SU-DHL-6 (cell line): ENCODE measurements at regions not wholly inside any gene's neighbourhood (a gene's known extent, or its start where the extent isn't known, plus 50 kb on each side); places are given as distances from the start of the nearest gene placed in this dataset.

Source experiments
- H2AFZ ChIP-seq: fragments of 200-600 bp; sonication (generic); 2 replicates; pipeline ENCODE4 v1.6.1; 2014; ENCODE audit warnings: low read depth, mild to moderate bottlenecking, moderate library complexity, mixed read lengths, antibody characterized with exemption, low read length; ENCODE audit not compliant: severe bottlenecking
- H3F3A ChIP-seq: fragments of 200-600 bp; shearing (Covaris generic); 2 replicates; pipeline ENCODE4 v1.6.0; 2016; ENCODE audit warnings: antibody characterized with exemption, mild to moderate bottlenecking; ENCODE audit not compliant: insufficient read depth
- H3K27ac ChIP-seq: fragments of 200-600 bp; sonication (generic); 2 replicates; pipeline ENCODE4 v1.5.1; 2016; ENCODE audit warnings: low read depth, mild to moderate bottlenecking, low read length, moderate library complexity, mixed read lengths
- H3K27me3 ChIP-seq: fragments of 200-600 bp; sonication (generic), shearing (Covaris generic); 2 replicates; pipeline ENCODE4 v1.6.0; 2014; ENCODE audit warnings: mild to moderate bottlenecking, low read length
- H3K36me3 ChIP-seq: fragments of 200-600 bp; sonication (generic); 2 replicates; pipeline ENCODE4 v1.6.1; 2014; ENCODE audit warnings: mild to moderate bottlenecking, low read length, mixed read lengths
- H3K4me2 ChIP-seq: fragments of 300-600, 200-600 bp; shearing (Covaris generic), sonication (generic); 2 replicates; pipeline ENCODE4 v1.6.0; 2014; ENCODE audit warnings: low read length, low read depth, mild to moderate bottlenecking; ENCODE audit not compliant: poor library complexity, severe bottlenecking
- H3K4me3 ChIP-seq: fragments of 200-600 bp; sonication (generic); 2 replicates; pipeline ENCODE4 v1.5.1; 2014; ENCODE audit warnings: antibody characterized with exemption, low read length, mild to moderate bottlenecking, mixed read lengths; ENCODE audit not compliant: insufficient read depth, poor library complexity, severe bottlenecking
- H3K79me2 ChIP-seq: fragments of 200-600 bp; sonication (generic); 2 replicates; pipeline ENCODE4 v1.6.1; 2014; ENCODE audit warnings: mild to moderate bottlenecking, low read length, moderate library complexity; ENCODE audit not compliant: insufficient read depth
- H3K9ac ChIP-seq: fragments of 200-600 bp; sonication (generic); 2 replicates; pipeline ENCODE4 v1.7.0; 2014; ENCODE audit warnings: mild to moderate bottlenecking, low read length
- H3K9me2 ChIP-seq: fragments of 200-600 bp; sonication (generic); replicated peaks from 2 replicates; pipeline ENCODE4 v1.6.1; 2014; ENCODE audit warnings: low read length; ENCODE audit not compliant: insufficient read depth
- H3K9me3 ChIP-seq: fragments of 200-600 bp; sonication (generic); 2 replicates; pipeline ENCODE4 v1.6.1; 2014; ENCODE audit warnings: low read length, mixed read lengths; ENCODE audit not compliant: insufficient read depth
- H4K20me1 ChIP-seq: fragments of 200-600 bp; sonication (generic); 2 replicates; pipeline ENCODE4 v1.6.1; 2014; ENCODE audit warnings: low read depth, mild to moderate bottlenecking, antibody characterized with exemption, low read length, moderate library complexity, mixed read lengths
- EZH2phosphoT487 ChIP-seq: fragments of 200-600 bp; sonication (generic), shearing (Covaris generic); conservative IDR thresholded peaks from 2 replicates; pipeline ENCODE4 v1.6.1; 2018; ENCODE audit warnings: mild to moderate bottlenecking, antibody characterized with exemption, low read length, moderate library complexity, mixed read lengths
- TF ChIP-seq, protein P1 (sequence below): fragments of 200-600 bp; sonication (generic); IDR thresholded peaks from one replicate; pipeline ENCODE4 v1.5.1; 2017; ENCODE audit warnings: antibody characterized with exemption, mild to moderate bottlenecking, low read length, moderate library complexity; ENCODE audit not compliant: insufficient read depth, poor library complexity, severe bottlenecking

DNA sequence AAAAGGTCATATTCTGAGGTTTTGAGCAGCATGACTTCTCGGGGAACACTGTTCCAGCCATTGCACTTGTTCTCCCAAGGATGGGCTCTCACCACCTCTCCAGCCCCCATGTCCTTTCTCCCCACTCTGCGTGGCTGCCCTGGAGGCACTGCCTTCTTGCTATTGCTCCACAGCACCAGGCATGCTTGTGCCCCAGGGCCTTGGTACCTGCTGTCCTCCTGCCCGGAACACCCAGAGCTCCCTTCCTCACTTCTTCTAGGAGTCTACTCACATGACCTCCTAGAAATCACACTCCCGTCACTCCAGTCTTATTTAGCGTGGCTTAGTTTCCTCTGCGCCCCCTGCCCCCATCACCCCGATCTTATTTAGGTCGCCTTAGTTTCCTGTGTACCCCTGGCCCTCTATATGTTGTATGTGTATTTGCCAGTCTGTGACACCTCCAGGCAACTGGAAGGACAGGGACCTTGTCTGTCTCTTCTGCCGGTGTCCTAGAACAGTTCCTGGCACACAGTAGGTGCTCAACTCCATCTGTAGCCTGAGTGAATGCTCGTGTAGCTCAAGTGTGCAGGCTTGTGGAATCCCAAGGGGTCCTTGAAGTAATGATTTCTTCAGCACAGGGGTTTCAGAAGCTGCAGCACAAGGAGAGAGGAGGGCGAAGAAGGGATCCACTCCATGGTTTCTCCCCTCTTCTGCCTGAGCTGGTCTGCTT lies 208.6 kb upstream of the CIBAR2 start:
- Histone ChIP-seq H3K9me3 (no peaks in the 10 kb centered on the region), H3K9ac (no peak overlapping the region)
- TF ChIP-seq, protein P1, sequence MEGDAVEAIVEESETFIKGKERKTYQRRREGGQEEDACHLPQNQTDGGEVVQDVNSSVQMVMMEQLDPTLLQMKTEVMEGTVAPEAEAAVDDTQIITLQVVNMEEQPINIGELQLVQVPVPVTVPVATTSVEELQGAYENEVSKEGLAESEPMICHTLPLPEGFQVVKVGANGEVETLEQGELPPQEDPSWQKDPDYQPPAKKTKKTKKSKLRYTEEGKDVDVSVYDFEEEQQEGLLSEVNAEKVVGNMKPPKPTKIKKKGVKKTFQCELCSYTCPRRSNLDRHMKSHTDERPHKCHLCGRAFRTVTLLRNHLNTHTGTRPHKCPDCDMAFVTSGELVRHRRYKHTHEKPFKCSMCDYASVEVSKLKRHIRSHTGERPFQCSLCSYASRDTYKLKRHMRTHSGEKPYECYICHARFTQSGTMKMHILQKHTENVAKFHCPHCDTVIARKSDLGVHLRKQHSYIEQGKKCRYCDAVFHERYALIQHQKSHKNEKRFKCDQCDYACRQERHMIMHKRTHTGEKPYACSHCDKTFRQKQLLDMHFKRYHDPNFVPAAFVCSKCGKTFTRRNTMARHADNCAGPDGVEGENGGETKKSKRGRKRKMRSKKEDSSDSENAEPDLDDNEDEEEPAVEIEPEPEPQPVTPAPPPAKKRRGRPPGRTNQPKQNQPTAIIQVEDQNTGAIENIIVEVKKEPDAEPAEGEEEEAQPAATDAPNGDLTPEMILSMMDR, result no peak
- no peak for TF ChIP-seq EZH2phosphoT487

DNA sequence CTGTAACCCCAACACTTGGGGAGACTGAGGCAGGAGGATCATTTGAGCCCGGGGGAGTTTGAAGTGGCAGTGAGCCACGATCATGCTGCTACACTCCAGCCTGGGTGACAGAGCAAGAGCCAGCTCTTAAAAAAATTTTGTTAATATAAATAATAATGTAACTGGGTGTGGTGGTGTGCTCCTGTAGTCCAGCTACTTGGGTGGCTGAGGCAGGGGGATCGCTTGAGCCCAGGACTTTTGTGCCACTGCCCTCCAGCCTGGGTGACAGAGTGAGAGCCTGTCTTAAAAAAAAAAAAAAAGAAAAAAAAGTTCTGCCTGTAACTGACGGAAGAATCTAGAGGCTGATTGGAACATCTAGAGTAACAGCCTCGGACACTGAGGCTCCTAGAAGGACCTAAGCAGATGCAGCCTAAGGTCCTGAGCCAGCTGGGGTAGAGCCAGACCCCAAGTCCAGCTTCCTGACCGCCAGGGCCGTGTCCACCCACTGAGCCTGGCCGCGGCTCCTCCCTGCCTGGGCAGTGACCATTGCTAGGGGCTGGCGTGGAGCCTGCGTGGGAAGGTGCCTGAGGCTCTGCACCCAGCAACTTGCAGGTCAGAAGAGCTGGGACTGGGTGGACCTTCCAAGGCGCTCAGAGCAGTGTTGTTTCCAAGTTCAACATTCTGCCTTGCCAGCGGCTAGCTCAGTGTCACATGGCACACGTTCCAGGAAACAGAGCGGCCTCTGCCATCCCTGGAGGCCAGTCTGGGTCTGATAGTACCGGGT lies 209.4 kb upstream of the CIBAR2 start:
- no peak overlapping the region for H3K4me2 ChIP-seq
- no peak overlapping the region for H3K4me3 ChIP-seq
- no peak overlapping the region for H3K27ac ChIP-seq
- no peaks in the 10 kb centered on the region for H3K9me2 ChIP-seq
- H3K27me3 ChIP-seq, result no peaks in the 10 kb centered on the region
- H3K36me3 ChIP-seq, result no peaks in the 10 kb centered on the region
- H2AFZ ChIP-seq, result no peak overlapping the region
- H3K9ac ChIP-seq, result no peak overlapping the region
- no peaks in the 10 kb centered on the region for H3K79me2 ChIP-seq
- TF ChIP-seq, protein P1, result no peak
- TF ChIP-seq EZH2phosphoT487, result no peak
- H4K20me1 ChIP-seq, result no peaks in the 10 kb centered on the region
- H3F3A ChIP-seq, result no peaks in the 10 kb centered on the region
- no peaks in the 10 kb centered on the region for H3K9me3 ChIP-seq

More for the DNA sequence above, 208.6 kb upstream of the CIBAR2 start:
- Histone ChIP-seq H3K4me3 (no peak overlapping the region), H3K9me2 (no peaks in the 10 kb centered on the region), H3K79me2 (no peaks in the 10 kb centered on the region), H3K27ac (no peak overlapping the region), H3F3A (no peaks in the 10 kb centered on the region), H3K36me3 (no peaks in the 10 kb centered on the region), H4K20me1 (no peaks in the 10 kb centered on the region), H2AFZ (no peak overlapping the region), H3K4me2 (no peak overlapping the region), H3K27me3 (no peaks in the 10 kb centered on the region)

DNA sequence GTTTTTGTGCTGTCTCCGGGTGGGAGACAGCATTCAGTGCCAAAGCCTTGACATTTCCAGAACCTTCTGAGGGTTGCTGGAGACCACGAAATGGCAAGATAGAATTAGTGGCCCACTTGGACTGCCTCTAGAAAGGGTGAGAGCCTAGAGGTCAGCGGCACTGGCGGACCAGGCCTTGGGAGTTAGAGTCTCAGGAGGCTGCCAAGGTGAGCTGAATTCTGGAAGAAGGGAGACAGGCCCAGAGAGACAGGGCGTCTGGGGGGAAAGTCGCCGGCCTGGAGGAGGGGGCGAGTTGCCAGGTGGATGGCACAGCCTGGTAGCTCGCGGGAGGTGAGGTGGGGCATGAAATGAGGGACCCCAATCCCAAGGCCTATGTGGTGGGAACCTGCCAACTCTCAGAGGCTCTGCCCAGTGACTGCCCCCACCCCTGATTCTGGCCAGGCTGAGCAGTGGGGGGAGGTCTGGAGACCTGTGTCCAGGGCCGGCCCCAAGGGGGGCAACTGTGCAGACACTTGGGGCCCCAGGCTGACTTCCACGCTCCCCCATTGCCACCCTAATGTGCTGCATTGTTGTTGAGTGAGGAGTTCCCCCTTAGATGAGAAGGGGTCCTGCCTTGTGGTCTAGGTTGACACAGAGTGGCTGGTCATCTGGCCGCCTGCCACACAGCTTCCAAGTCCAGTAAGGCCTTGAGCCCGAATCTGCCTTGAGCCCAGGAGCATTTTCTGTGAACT lies 211.1 kb upstream of the CIBAR2 start:
- Histone ChIP-seq H3K9ac (no peak overlapping the region), H3K36me3 (no peaks in the 10 kb centered on the region), H3K9me3 (no peaks in the 10 kb centered on the region), H3F3A (no peaks in the 10 kb centered on the region), H3K4me2 (no peak overlapping the region), H3K79me2 (no peaks in the 10 kb centered on the region), H3K27me3 (no peaks in the 10 kb centered on the region), H2AFZ (no peak overlapping the region), H4K20me1 (no peaks in the 10 kb centered on the region), H3K27ac (no peak overlapping the region), H3K4me3 (no peak overlapping the region), H3K9me2 (no peaks in the 10 kb centered on the region)
- TF ChIP-seq, protein P1, result no peak
- no peak for TF ChIP-seq EZH2phosphoT487
